WERI-Rb-1 (cell line): ENCODE measurements at regions not wholly inside any gene's neighbourhood (a gene's known extent, or its start where the extent isn't known, plus 50 kb on each side); places are given as distances from the start of the nearest gene placed in this dataset.

Experiments used
- DNase-seq: peaks from one replicate; pipeline ENCODE4 v3.0.0-alpha.2; 2020
- H3K27ac ChIP-seq: fragments of 250-450 bp; sonication (Bioruptor Pico); 2 replicates; pipeline ENCODE4 v1.5.1; 2020; ENCODE audit warnings: mild to moderate bottlenecking, moderate library complexity
- H3K27me3 ChIP-seq: fragments of 250-450 bp; sonication (Bioruptor Pico); 2 replicates; pipeline ENCODE4 v1.5.1; 2021; ENCODE audit warnings: mild to moderate bottlenecking, low read depth, moderate library complexity; ENCODE audit not compliant: insufficient read depth, severe bottlenecking
- H3K36me3 ChIP-seq: fragments of 250-450 bp; sonication (Bioruptor Pico); 2 replicates; pipeline ENCODE4 v1.5.1; 2020; ENCODE audit warnings: mild to moderate bottlenecking, moderate library complexity
- H3K4me3 ChIP-seq: 2 replicates; pipeline ENCODE4 v1.5.1; 2011; ENCODE audit warnings: low read depth, mild to moderate bottlenecking, control low read depth, low read length
- H3K9me3 ChIP-seq: fragments of 250-450 bp; sonication (Bioruptor Pico); 2 replicates; pipeline ENCODE4 v1.5.1; 2021; ENCODE audit warnings: mild to moderate bottlenecking, moderate library complexity; ENCODE audit not compliant: severe bottlenecking
- TF ChIP-seq, protein P1 (sequence below): IDR thresholded peaks from 2 replicates; pipeline ENCODE4 v1.5.1; 2011; ENCODE audit warnings: low read depth, mild to moderate bottlenecking, control low read depth, inconsistent platforms, low read length

DNA sequence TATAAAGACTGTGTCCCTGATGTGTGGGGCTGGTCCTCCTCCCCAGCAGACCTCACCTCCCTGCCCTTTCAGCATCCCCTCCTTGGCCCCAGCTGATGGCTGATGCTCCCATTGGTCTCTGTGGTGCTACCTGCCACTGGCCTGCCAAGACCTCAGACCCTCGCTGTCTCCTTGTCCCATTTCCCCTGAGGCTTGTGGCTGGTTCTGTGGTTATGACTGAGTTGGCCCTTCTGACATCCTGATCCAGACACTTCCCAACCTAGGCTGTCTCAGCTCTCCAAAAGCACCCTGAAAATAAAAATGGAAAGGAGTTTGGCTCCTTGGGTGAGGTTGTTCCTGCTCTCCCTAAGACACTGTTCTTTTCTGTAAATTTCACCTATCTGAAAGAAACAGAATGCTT, 214.2 kb downstream of the RPS24 start:
- DNase-seq = no peak
- Histone ChIP-seq H3K27me3 (no peaks in the 10 kb centered on the region), H3K36me3 (no peaks in the 10 kb centered on the region), H3K27ac (no peak overlapping the region), H3K4me3 (no peak overlapping the region), H3K9me3 (peaks cover 15% of the 10 kb centered on the region)
- TF ChIP-seq, protein P1, sequence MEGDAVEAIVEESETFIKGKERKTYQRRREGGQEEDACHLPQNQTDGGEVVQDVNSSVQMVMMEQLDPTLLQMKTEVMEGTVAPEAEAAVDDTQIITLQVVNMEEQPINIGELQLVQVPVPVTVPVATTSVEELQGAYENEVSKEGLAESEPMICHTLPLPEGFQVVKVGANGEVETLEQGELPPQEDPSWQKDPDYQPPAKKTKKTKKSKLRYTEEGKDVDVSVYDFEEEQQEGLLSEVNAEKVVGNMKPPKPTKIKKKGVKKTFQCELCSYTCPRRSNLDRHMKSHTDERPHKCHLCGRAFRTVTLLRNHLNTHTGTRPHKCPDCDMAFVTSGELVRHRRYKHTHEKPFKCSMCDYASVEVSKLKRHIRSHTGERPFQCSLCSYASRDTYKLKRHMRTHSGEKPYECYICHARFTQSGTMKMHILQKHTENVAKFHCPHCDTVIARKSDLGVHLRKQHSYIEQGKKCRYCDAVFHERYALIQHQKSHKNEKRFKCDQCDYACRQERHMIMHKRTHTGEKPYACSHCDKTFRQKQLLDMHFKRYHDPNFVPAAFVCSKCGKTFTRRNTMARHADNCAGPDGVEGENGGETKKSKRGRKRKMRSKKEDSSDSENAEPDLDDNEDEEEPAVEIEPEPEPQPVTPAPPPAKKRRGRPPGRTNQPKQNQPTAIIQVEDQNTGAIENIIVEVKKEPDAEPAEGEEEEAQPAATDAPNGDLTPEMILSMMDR = no peak

DNA sequence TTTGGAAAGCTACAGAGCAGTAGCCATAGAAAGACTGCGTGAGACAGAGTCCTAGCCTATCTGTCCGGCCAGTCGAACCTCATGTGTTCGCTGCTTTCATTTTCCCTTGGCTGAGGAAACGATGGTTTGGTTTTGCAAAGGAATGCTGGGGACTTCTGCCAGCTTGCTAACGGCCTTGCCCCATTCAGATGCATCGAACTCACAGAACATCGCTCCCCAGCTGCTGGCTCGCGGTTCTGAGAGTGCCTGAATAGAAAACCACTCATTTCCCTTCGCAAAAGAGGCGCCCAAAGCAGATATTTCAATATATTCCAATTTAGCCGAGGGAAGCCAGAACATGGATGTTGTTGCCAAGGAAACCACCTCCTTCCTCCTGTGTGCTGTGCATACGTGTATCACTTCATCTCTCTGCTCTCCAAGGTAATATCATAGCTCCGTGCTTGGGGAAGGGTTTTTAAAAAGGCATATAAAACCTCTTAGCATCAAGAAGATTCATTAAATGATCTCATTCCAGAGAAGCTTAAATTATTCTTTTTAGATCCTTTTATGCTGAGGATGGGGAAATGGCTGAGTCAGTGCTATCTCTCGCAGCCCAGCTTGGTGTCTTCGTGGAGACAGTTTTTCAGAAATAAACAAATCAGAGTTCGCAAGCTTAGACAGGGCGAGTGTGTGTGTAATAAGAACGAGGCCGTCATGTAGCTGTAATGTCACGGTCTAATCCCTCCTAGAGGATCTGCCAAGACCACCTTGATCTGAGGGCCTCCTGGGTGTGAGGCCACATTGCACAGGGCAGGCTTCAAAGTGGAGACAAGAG, 215.2 kb downstream of the RPS24 start:
- no peak for DNase-seq
- TF ChIP-seq, protein P1 = no peak
- Histone ChIP-seq H3K36me3 (no peaks in the 10 kb centered on the region), H3K9me3 (peaks cover 4% of the 10 kb centered on the region), H3K27me3 (no peaks in the 10 kb centered on the region), H3K27ac (no peak overlapping the region), H3K4me3 (no peak overlapping the region)

DNA sequence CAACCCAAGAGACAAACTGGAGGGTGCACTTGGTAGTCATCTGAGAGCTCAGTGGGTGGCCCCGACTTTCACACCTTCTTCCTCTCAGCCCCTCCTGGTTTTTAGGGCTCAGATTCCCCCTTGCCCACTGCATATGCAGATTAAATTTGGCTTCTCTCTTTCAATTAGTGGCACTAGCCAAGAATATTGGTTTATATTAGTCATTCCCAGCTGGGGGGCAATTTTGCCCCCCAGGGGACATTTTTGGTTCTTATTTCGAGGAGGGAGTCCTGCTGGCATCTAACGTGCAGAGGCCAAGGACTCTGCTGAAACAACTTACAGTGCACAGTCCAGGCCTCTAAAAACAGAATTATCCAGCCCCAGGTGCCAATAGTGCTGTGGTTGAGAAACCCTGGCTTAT, 216.0 kb downstream of the RPS24 start:
- TF ChIP-seq, protein P1 = no peak
- no peaks in the 10 kb centered on the region for H3K9me3 ChIP-seq
- H3K27me3 ChIP-seq = no peaks in the 10 kb centered on the region
- H3K27ac ChIP-seq = no peak overlapping the region
- H3K4me3 ChIP-seq = no peak overlapping the region
- no peak for DNase-seq
- H3K36me3 ChIP-seq = no peaks in the 10 kb centered on the region

DNA sequence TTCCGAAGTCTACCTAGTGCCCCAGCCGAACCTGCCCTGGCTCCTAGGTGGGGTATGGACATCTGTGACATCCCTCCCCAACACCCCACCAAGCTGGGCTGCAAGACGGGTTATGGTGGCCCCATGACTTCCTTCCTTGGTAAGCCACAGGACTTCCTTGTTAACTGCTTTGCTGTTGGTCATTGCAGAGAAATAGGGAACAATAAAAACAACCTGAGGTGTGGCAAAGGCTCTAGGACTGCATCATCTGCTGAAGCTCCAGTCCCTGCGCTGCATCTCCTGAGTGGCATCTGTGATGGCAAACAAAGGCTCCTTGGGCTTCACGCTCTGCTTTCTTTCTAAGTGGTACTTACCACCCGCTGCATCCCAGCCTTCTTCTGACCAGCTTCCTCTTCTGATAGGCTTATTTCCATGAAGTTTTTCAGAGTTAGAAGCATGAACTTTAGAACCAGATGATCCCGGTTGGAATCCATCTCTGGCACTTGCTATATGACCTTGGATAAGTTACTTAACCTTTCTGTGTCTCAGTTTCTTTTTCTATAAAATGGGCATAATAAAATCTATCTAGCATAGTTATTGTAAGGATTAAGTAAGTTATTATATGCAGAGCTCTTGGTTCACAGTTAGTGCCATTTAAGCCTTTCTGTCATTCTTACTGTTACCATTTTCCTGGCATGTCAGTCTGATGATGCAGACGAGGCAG, 216.8 kb downstream of the RPS24 start:
- Histone ChIP-seq H3K9me3 (no peaks in the 10 kb centered on the region), H3K4me3 (no peak overlapping the region), H3K27ac (no peak overlapping the region), H3K36me3 (no peaks in the 10 kb centered on the region), H3K27me3 (no peaks in the 10 kb centered on the region)
- no peak for DNase-seq
- TF ChIP-seq, protein P1 = no peak

DNA sequence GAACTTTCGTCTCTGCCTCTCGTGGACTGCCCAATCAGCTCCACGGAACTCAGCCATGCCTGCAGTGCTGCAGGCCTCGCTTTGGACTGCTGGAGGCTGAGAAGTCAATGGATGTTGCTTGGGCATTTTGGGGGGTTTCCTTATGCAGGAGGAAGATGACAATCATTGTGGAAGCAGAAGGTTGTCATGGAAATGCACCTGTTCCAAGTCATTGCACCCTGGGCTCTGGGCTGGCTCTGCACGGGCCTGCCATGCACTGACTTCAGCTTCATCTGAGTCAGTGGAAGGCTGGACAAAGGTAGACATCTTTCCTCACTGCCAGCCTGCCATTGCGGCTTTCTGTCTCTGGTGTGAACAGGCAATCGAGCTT, 217.3 kb downstream of the RPS24 start:
- Histone ChIP-seq H3K9me3 (no peaks in the 10 kb centered on the region), H3K36me3 (no peaks in the 10 kb centered on the region), H3K27me3 (no peaks in the 10 kb centered on the region), H3K4me3 (no peak overlapping the region), H3K27ac (no peak overlapping the region)
- TF ChIP-seq, protein P1 = no peak
- no peak for DNase-seq
